Sigmoid colon (tissue), 4 donors: ENCODE measurements at regions not wholly inside any gene's neighbourhood (a gene's known extent, or its start where the extent isn't known, plus 50 kb on each side); places are given as distances from the start of the nearest gene placed in this dataset.

Experiments used
- POLR2A ChIP-seq, 2 donors: fragments of 450-650 bp; IDR thresholded peaks; one replicate each; pipeline ENCODE4 v1.6.1; 2016; ENCODE audit warnings: antibody characterized with exemption in 2 of 2, mild to moderate bottlenecking in 2 of 2, moderate library complexity in 2 of 2
- POLR2AphosphoS5 ChIP-seq, 4 donors: sonication (generic); formaldehyde crosslinking; IDR thresholded peaks; one replicate each; pipeline ENCODE4 v1.6.1; 2017; ENCODE audit warnings: antibody characterized with exemption in 4 of 4
- TF ChIP-seq, protein P1 (sequence below), 4 experiments: fragments of 450-650 bp in 3 of 4; fragments of 200-600 bp in 1 of 4; IDR thresholded peaks; one replicate each; pipeline ENCODE4 v1.5.1; 2016 to 2019; ENCODE audit warnings: antibody characterized with exemption in 4 of 4, mild to moderate bottlenecking in 3 of 4, moderate library complexity in 2 of 4

DNA sequence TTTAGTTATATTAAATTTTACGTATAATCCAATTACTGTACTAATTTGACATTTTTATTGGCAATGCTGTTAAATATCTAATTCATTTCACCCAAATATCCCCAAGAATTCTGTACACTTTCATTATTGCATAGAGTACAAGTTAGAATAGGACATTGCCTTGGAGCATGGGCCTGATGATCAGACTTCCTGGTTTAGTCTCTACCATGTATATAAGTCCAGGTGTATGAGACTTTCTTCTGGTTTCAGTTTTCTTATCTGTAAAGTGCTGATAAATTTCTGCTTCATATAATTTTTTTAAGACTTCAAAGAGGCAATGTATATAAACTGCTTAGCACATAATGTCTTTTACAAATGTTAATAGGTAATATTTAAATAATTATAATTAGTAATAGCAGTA lies 179.4 kb downstream of the KLF12 start:
- TF ChIP-seq, protein P1, sequence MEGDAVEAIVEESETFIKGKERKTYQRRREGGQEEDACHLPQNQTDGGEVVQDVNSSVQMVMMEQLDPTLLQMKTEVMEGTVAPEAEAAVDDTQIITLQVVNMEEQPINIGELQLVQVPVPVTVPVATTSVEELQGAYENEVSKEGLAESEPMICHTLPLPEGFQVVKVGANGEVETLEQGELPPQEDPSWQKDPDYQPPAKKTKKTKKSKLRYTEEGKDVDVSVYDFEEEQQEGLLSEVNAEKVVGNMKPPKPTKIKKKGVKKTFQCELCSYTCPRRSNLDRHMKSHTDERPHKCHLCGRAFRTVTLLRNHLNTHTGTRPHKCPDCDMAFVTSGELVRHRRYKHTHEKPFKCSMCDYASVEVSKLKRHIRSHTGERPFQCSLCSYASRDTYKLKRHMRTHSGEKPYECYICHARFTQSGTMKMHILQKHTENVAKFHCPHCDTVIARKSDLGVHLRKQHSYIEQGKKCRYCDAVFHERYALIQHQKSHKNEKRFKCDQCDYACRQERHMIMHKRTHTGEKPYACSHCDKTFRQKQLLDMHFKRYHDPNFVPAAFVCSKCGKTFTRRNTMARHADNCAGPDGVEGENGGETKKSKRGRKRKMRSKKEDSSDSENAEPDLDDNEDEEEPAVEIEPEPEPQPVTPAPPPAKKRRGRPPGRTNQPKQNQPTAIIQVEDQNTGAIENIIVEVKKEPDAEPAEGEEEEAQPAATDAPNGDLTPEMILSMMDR (IDR thresholded peaks at IDR 0.05): no peak
- no peak for TF ChIP-seq POLR2A (IDR thresholded peaks at IDR 0.05)
- no peak for TF ChIP-seq POLR2AphosphoS5 (IDR thresholded peaks at IDR 0.05)
